ENCODE measurements at regions not wholly inside any gene's neighbourhood (a gene's known extent, or its start where the extent isn't known, plus 50 kb on each side); places are given as distances from the start of the nearest gene placed in this dataset.

DNA sequence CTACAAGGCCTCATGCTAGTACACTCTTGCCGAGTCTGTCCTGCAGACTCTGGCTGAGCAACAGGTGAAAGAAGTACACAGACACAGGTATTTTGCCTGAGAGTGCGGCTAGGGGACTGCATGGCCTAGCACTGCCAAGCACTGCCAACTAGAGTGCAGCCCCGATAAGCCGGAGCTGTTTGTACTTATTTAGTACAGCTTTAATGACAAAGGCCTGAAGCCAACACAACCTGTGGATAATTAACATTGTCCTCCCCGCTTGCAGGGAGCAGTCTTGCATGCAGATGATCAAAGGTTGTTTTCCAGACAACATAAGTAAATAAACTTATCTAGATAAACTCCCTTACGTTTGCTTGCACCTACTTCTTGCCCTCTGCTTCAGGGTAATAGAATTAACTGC lies 63.7 kb upstream of the MMADHC start:
- peak; percentile 13 for DNase-seq (ENCODE audit: low spot score)

DNA sequence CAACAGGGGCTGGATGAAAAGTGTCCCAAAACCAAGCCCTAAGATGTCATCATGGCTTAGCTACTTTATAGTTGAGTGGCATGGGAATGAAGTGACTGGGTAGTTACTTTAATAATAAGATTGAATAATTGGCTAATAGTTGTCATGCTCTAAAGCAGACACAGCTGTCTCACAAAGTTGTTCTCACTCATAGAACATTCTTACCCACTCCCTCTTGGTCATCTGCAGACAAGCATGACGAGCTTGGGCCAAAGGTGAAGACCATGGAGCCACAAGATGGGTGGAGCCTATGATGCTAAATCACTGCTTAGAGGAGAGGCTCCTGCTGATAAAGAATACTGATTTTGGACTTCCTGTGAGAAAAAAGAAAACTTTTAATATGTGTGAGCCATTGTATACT lies 62.4 kb upstream of the MMADHC start:
- DNase-seq (ENCODE audit: low spot score), result no peak

DNA sequence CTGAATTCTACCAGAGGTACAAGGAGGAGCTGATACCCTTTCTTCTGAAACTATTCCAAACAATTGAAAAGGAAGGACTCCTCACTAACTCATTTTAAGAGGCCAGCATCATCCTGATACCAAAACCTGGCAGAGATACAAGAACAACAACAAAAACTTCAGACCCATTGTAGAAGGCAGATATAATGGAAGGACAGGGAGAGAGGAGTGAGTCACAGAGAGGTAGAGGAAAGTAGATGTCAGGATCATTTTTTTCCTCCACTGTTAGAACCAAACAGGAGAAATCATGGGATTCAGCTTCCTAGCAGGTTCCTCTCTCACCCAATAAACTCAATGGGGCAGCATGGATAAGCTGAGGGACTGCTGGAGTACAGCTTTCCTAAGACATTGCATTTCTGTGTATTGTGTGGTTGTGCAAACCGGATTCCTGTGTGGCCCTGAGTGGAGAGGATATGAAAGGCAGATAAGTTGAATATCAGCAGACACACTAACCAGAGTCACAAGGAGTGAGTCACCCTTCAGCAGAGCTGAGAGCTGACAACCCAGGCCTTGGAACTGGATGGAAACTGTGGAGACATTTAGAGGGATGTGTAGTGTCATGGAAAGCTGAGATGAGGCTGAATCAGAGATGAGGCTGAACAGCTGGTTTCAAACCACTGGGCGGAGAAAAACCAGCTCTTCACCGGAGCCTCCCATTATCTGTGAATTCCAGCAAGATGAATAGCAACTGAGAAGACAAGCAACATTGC lies 60.9 kb upstream of the MMADHC start:
- DNase-seq (ENCODE audit: low spot score), result no peak

DNA sequence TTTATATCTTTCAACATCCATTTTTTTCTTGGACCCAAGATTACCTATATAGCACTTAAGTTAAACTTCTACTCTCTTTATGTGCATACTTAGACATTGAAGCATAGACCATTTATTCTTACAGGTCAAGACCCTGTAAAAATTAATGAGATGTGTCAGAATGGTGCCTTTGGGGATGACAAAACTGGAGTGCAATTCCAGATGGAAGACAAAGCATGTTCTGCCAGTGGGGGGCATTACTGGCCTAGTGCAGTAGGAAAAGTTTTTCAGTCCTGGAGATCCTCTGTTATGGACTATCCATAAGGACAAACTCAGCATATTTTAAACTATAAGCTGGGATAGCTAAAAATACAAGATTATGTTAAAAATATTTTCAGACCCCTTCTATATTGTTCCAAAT lies 57.8 kb upstream of the MMADHC start:
- DNase-seq (ENCODE audit: low spot score), result no peak

Data from HuH-7 (cell line).